GM12873 (cell line): ENCODE measurements at regions not wholly inside any gene's neighbourhood (a gene's known extent, or its start where the extent isn't known, plus 50 kb on each side); places are given as distances from the start of the nearest gene placed in this dataset.

Experiments
- CTCF ChIP-seq: IDR thresholded peaks from 2 replicates; pipeline ENCODE4 v1.5.1; 2012; ENCODE audit warnings: low read depth, mild to moderate bottlenecking, moderate library complexity, low read length, control low read depth; ENCODE audit not compliant: insufficient read depth; ENCODE audit errors: missing control alignments

DNA sequence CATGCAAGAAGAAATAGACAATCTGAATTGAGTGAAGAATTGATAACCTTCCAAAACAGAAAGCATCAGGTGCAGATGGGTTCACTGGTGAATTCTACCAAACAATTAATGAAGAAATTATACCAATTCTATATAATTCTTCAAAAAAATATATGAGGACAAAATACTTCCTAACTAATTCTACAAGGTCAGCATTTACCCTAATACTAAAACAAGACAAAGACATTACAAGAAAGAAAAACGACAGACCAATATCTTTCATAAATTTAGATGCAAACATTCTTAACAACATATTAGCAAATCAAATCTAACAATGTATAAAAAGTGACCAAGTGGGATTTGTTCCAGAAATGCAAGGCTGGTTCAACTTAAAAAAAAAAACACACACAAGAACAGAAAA lies 183.9 kb downstream of the BARX1 start:
- TF ChIP-seq CTCF = no peak

DNA sequence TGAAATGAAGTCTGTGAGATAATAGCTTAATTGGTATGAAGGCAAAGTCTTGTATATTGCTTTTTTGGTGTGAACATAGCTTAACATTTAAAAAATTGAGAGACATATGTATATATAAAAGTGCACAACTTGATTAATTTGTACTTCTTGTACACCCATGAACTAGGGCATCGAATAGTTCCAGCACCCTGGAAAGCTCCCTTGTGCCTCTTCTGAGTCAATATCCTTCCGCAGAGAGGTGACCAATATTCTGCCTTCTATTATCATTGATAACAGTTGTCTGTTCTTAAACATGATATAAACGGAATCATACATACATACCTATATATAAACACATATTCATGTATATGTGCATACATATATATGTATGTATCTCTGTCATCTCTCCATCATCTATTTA lies 185.4 kb downstream of the PHF2 start:
- no peak for TF ChIP-seq CTCF

- no peak for TF ChIP-seq CTCF
Measured at GRCh38 chr9:93750045-93750444, 173.7 kb downstream of the PHF2 start.

GRCh38 chr9:93731963-93732362 lies 155.6 kb downstream of the PHF2 start:
- TF ChIP-seq CTCF = no peak

DNA sequence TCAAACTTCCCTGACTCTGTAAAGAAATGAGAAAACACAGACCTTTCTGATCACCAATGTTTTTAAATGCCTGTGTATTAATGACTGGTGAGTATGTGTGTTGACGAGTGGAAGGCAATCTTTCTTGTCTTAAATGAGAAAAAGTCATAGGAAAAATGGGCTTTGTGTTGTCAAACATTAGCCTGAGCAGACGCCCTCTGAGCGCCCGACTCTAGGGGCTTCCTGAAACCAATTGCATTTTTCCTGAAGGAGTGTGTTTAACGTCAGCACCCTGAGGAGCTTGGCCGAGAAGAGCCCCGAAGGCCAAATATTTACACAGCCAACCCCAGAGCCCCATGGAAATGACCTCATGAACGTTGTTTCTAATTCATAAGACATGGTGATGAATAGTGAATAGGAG lies 154.3 kb downstream of the PHF2 start:
- no peak for TF ChIP-seq CTCF

DNA sequence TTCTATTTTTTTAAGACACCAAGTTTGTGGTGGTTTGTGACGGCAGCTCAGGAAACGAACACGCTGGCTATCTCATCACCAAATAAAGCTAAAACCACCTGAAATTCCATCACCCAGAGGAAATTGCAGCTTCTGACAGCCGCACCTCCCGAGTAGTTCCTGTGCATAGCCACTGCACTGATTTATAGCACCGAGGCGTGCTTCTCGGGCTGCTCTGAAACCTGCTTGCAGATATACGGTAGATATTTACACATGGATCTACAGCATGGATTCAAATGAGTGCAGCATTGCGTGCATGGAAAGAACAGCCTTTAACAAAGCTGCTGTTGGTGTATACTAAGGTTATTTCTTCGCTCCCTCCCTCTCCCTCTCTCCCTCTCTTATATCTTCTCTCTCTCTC lies 153.8 kb downstream of the PHF2 start:
- no peak for TF ChIP-seq CTCF
